GM18951 (cell line): ENCODE measurements at regions not wholly inside any gene's neighbourhood (a gene's known extent, or its start where the extent isn't known, plus 50 kb on each side); places are given as distances from the start of the nearest gene placed in this dataset.

Experiments
- POLR2A ChIP-seq: IDR thresholded peaks from 4 replicates; pipeline ENCODE4 v1.6.1; 2011; ENCODE audit warnings: mild to moderate bottlenecking; ENCODE audit not compliant: insufficient read length, insufficient read depth; ENCODE audit errors: extremely low read depth
- in situ Hi-C: fragments of 300-500 bp; cut with MboI; formaldehyde crosslinking; loops from one replicate; pipeline ENCODE4 v1.12.0; 2022; ENCODE audit warnings: low sequenced_read_pairs, mixed read lengths, inconsistent platforms; ENCODE audit not compliant: unreplicated experiment

- TF ChIP-seq POLR2A: no peak
- in situ Hi-C loops: loop anchor here (25.0 kb wide), 1 partner anchor 204 kb away; no protein-coding TSS in a partner anchor
These were observed 52.5 kb upstream of the NBL1 start for GRCh38 chr1:19591482-19592091.

GRCh38 chr1:19585507-19585906, 58.6 kb upstream of the NBL1 start:
- in situ Hi-C loops: loop anchor here (25.0 kb wide), 1 partner anchor 198 kb away; no protein-coding TSS in a partner anchor
- TF ChIP-seq POLR2A: no peak

- no peak for TF ChIP-seq POLR2A
- in situ Hi-C loops: loop anchor here (25.0 kb wide), 1 partner anchor 195 kb away; no protein-coding TSS in a partner anchor
These were observed 61.8 kb upstream of the NBL1 start for GRCh38 chr1:19582318-19582717.

GRCh38 chr1:19581381-19581780, 62.7 kb upstream of the NBL1 start:
- no peak for TF ChIP-seq POLR2A
- in situ Hi-C loops: loop anchor here (25.0 kb wide), 1 partner anchor 194 kb away; no protein-coding TSS in a partner anchor

- no peak for TF ChIP-seq POLR2A
- in situ Hi-C loops: loop anchor here (25.0 kb wide), 1 partner anchor 190 kb away; no protein-coding TSS in a partner anchor
These were observed 66.5 kb upstream of the NBL1 start for GRCh38 chr1:19577561-19577960.

GRCh38 chr1:19577036-19577435, 67.1 kb upstream of the NBL1 start:
- in situ Hi-C loops: loop anchor here (25.0 kb wide), 1 partner anchor 190 kb away; no protein-coding TSS in a partner anchor
- TF ChIP-seq POLR2A: no peak

- in situ Hi-C loops: no loop called here
- TF ChIP-seq POLR2A: no peak
These were observed 74.3 kb upstream of the NBL1 start for GRCh38 chr1:19569786-19570185.

- in situ Hi-C loops: no loop called here
- no peak for TF ChIP-seq POLR2A
These were observed 77.1 kb upstream of the NBL1 start for GRCh38 chr1:19567041-19567440.

- TF ChIP-seq POLR2A: no peak
- in situ Hi-C loops: no loop called here
These were observed 79.0 kb upstream of the CAPZB start for GRCh38 chr1:19564366-19564765.

- in situ Hi-C loops: no loop called here
- TF ChIP-seq POLR2A: no peak
These were observed 78.2 kb upstream of the CAPZB start for GRCh38 chr1:19563324-19564097.

- no peak for TF ChIP-seq POLR2A
- in situ Hi-C loops: no loop called here
These were observed 77.5 kb upstream of the CAPZB start for GRCh38 chr1:19562847-19563246.

GRCh38 chr1:19560480-19560879, 75.1 kb upstream of the CAPZB start:
- in situ Hi-C loops: no loop called here
- no peak for TF ChIP-seq POLR2A

- TF ChIP-seq POLR2A: no peak
- in situ Hi-C loops: no loop called here
These were observed 74.3 kb upstream of the CAPZB start for GRCh38 chr1:19559641-19560040.

GRCh38 chr1:19557609-19558051, 72.3 kb upstream of the CAPZB start:
- in situ Hi-C loops: no loop called here
- TF ChIP-seq POLR2A: no peak

GRCh38 chr1:19554090-19554489, 68.8 kb upstream of the CAPZB start:
- in situ Hi-C loops: no loop called here
- no peak for TF ChIP-seq POLR2A
